Activated CD4-positive, alpha-beta T cell treated with anti-CD3 and anti-CD28 coated beads for 36 hours (primary cell): ENCODE measurements at regions not wholly inside any gene's neighbourhood (a gene's known extent, or its start where the extent isn't known, plus 50 kb on each side); places are given as distances from the start of the nearest gene placed in this dataset.
A peak's percentile ranks its signal among the peaks of the same experiment; 100 is the strongest.

ENCODE experiments used
- ATAC-seq: fragments of 200-7000 bp; cut with Tn5 transposase; one replicate; pipeline ENCODE4 v1.10.0; 2021; ENCODE audit warnings: mild to moderate bottlenecking, moderate library complexity
- CTCF ChIA-PET: fragments of 350-600 bp; sonication (Branson Sonifier 250); formaldehyde crosslinking; loops from one replicate; lab custom pipeline; 2021; ENCODE audit warnings: antibody characterized with exemption; lab: Charles Lee
- POLR2A ChIA-PET: fragments of 350-600 bp; sonication (Branson Sonifier 250); formaldehyde crosslinking; loops from one replicate; lab custom pipeline; 2021; ENCODE audit warnings: antibody characterized with exemption, inconsistent platforms; lab: Charles Lee
- DNase-seq: peaks from one replicate; pipeline ENCODE4 v3.0.0-alpha.2; 2020
- H3K27ac Mint-ChIP-seq: one replicate; pipeline ENCODE4 v1.8.0; 2021; ENCODE audit warnings: mixed read lengths
- H3K27me3 Mint-ChIP-seq: one replicate; pipeline ENCODE4 v1.8.0; 2021; ENCODE audit warnings: mixed read lengths
- H3K36me3 Mint-ChIP-seq: one replicate; pipeline ENCODE4 v1.8.0; 2021; ENCODE audit warnings: low read depth, mixed read lengths
- H3K4me1 Mint-ChIP-seq: one replicate; pipeline ENCODE4 v1.8.0; 2021; ENCODE audit warnings: mixed read lengths
- H3K4me3 Mint-ChIP-seq: one replicate; pipeline ENCODE4 v1.8.0; 2021; ENCODE audit warnings: mild to moderate bottlenecking, moderate library complexity, mixed read lengths
- H3K9me3 Mint-ChIP-seq: one replicate; pipeline ENCODE4 v1.8.0; 2021; ENCODE audit warnings: low read depth, mixed read lengths
- intact Hi-C, 2 experiments: fragments of 100-400 bp; cut with DNase I in 1 of 2; cut with micrococcal nuclease in 1 of 2; formaldehyde crosslinking; loops; one replicate each; pipeline versions ENCODE4 v1.14.2 to v1.15.1; 2022 to 2024; cut with DNase I, micrococcal nuclease

GRCh38 chr12:23197266-23197665, 572.3 kb downstream of the ETNK1 start:
- Mint-ChIP-seq H3K4me3 (no peak overlapping the region), H3K36me3 (no peaks in the 10 kb centered on the region), H3K4me1 (no peaks in the 10 kb centered on the region), H3K27me3 (peaks cover 5% of the 10 kb centered on the region), H3K9me3 (no peaks in the 10 kb centered on the region), H3K27ac (no peak overlapping the region)
- intact Hi-C loops, result no loop called here
- ATAC-seq, result no peak
- CTCF ChIA-PET, result no interaction called here
- POLR2A ChIA-PET, result no interaction called here
- no peak for DNase-seq

- ATAC-seq, result no peak
- no peaks in the 10 kb centered on the region for H3K36me3 Mint-ChIP-seq
- DNase-seq, result no peak
- H3K27me3 Mint-ChIP-seq, result peaks cover 5% of the 10 kb centered on the region
- H3K9me3 Mint-ChIP-seq, result no peaks in the 10 kb centered on the region
- ChIA-PET CTCF (interaction anchor here (1.2 kb wide), 1 partner anchor 19 kb away, joined by 3 read pairs; no protein-coding TSS in a partner anchor), POLR2A (no interaction called here)
- no peak overlapping the region for H3K27ac Mint-ChIP-seq
- no peak overlapping the region for H3K4me3 Mint-ChIP-seq
- no peaks in the 10 kb centered on the region for H3K4me1 Mint-ChIP-seq
- intact Hi-C loops, result loop anchor here in 1 of 2 experiments (10.0 kb wide), 1 partner anchor 1952 kb away; no protein-coding TSS in a partner anchor
These were observed 577.8 kb downstream of the ETNK1 start for GRCh38 chr12:23202728-23203127.

GRCh38 chr12:23204933-23205778, 580.2 kb downstream of the ETNK1 start:
- intact Hi-C loops, result loop anchor here (1.0 to 10.0 kb wide), 4 partner anchors 1576 to 1950 kb away; no protein-coding TSS in a partner anchor
- DNase-seq (no peak), ATAC-seq (peak; percentile 51)
- H3K27me3 Mint-ChIP-seq, result peaks cover 5% of the 10 kb centered on the region
- H3K4me3 Mint-ChIP-seq, result no peak overlapping the region
- POLR2A ChIA-PET, result no interaction called here
- no peaks in the 10 kb centered on the region for H3K4me1 Mint-ChIP-seq
- CTCF ChIA-PET, result interaction anchor here (0.6 to 2.3 kb wide), 8 partner anchors 8 to 1632 kb away, joined by 3 to 8 read pairs (median 3); no protein-coding TSS in a partner anchor
- H3K9me3 Mint-ChIP-seq, result no peaks in the 10 kb centered on the region
- H3K27ac Mint-ChIP-seq, result no peak overlapping the region
- H3K36me3 Mint-ChIP-seq, result no peaks in the 10 kb centered on the region

- H3K27me3 Mint-ChIP-seq, result no peaks in the 10 kb centered on the region
- H3K4me1 Mint-ChIP-seq, result no peaks in the 10 kb centered on the region
- ChIA-PET CTCF (no interaction called here), POLR2A (no interaction called here)
- ATAC-seq (no peak), DNase-seq (no peak)
- intact Hi-C loops, result loop anchor here in 1 of 2 experiments (10.0 kb wide), 1 partner anchor 1945 kb away; no protein-coding TSS in a partner anchor
- H3K4me3 Mint-ChIP-seq, result no peak overlapping the region
- peaks cover under 1% of the 10 kb centered on the region for H3K9me3 Mint-ChIP-seq
- H3K27ac Mint-ChIP-seq, result no peak overlapping the region
- no peaks in the 10 kb centered on the region for H3K36me3 Mint-ChIP-seq
These were observed 584.8 kb downstream of the ETNK1 start for GRCh38 chr12:23209793-23210192.

- ChIA-PET POLR2A (no interaction called here), CTCF (no interaction called here)
- intact Hi-C loops, result no loop called here
- no peaks in the 10 kb centered on the region for H3K4me1 Mint-ChIP-seq
- DNase-seq, result no peak
- H3K27me3 Mint-ChIP-seq, result no peaks in the 10 kb centered on the region
- ATAC-seq, result no peak
- H3K4me3 Mint-ChIP-seq, result no peak overlapping the region
- no peak overlapping the region for H3K27ac Mint-ChIP-seq
- no peaks in the 10 kb centered on the region for H3K36me3 Mint-ChIP-seq
- H3K9me3 Mint-ChIP-seq, result peaks cover 8% of the 10 kb centered on the region
These were observed 585.6 kb downstream of the ETNK1 start for GRCh38 chr12:23210573-23210972.

GRCh38 chr12:23211384-23212320, 586.7 kb downstream of the ETNK1 start:
- DNase-seq (no peak), ATAC-seq (no peak)
- Mint-ChIP-seq H3K9me3 (peaks cover 12% of the 10 kb centered on the region), H3K27ac (no peak overlapping the region), H3K36me3 (no peaks in the 10 kb centered on the region), H3K4me1 (no peaks in the 10 kb centered on the region), H3K4me3 (no peak overlapping the region), H3K27me3 (no peaks in the 10 kb centered on the region)
- POLR2A ChIA-PET, result no interaction called here
- CTCF ChIA-PET, result no interaction called here
- intact Hi-C loops, result no loop called here

GRCh38 chr12:23217158-23217557, 592.2 kb downstream of the ETNK1 start:
- no peak overlapping the region for H3K4me3 Mint-ChIP-seq
- peaks cover 3% of the 10 kb centered on the region for H3K27me3 Mint-ChIP-seq
- ATAC-seq, result no peak
- intact Hi-C loops, result no loop called here
- peaks cover 18% of the 10 kb centered on the region for H3K9me3 Mint-ChIP-seq
- H3K4me1 Mint-ChIP-seq, result no peaks in the 10 kb centered on the region
- DNase-seq, result no peak
- ChIA-PET POLR2A (no interaction called here), CTCF (no interaction called here)
- no peaks in the 10 kb centered on the region for H3K36me3 Mint-ChIP-seq
- no peak overlapping the region for H3K27ac Mint-ChIP-seq

GRCh38 chr12:23217667-23218066, 592.7 kb downstream of the ETNK1 start:
- ATAC-seq, result no peak
- Mint-ChIP-seq H3K36me3 (no peaks in the 10 kb centered on the region), H3K9me3 (peaks cover 18% of the 10 kb centered on the region), H3K27me3 (peaks cover 3% of the 10 kb centered on the region), H3K4me3 (no peak overlapping the region), H3K27ac (no peak overlapping the region), H3K4me1 (no peaks in the 10 kb centered on the region)
- no peak for DNase-seq
- ChIA-PET CTCF (no interaction called here), POLR2A (no interaction called here)
- intact Hi-C loops, result no loop called here

- POLR2A ChIA-PET, result no interaction called here
- no peak overlapping the region for H3K4me3 Mint-ChIP-seq
- intact Hi-C loops, result no loop called here
- DNase-seq (no peak), ATAC-seq (no peak)
- H3K27me3 Mint-ChIP-seq, result peaks cover 3% of the 10 kb centered on the region
- H3K4me1 Mint-ChIP-seq, result no peaks in the 10 kb centered on the region
- H3K36me3 Mint-ChIP-seq, result no peaks in the 10 kb centered on the region
- CTCF ChIA-PET, result interaction anchor here (1.2 kb wide), 1 partner anchor 15 kb away, joined by 4 read pairs; no protein-coding TSS in a partner anchor
- H3K9me3 Mint-ChIP-seq, result peaks cover 7% of the 10 kb centered on the region
- no peak overlapping the region for H3K27ac Mint-ChIP-seq
These were observed 596.1 kb downstream of the ETNK1 start for GRCh38 chr12:23221066-23221465.

GRCh38 chr12:23221926-23222325, 597.0 kb downstream of the ETNK1 start:
- Mint-ChIP-seq H3K4me1 (no peaks in the 10 kb centered on the region), H3K27ac (no peak overlapping the region), H3K9me3 (peaks cover 6% of the 10 kb centered on the region), H3K36me3 (no peaks in the 10 kb centered on the region), H3K4me3 (no peak overlapping the region), H3K27me3 (peaks cover 3% of the 10 kb centered on the region)
- intact Hi-C loops, result no loop called here
- DNase-seq, result no peak
- ChIA-PET POLR2A (no interaction called here), CTCF (interaction anchor here (1.2 kb wide), 1 partner anchor 16 kb away, joined by 4 read pairs; no protein-coding TSS in a partner anchor)
- no peak for ATAC-seq

GRCh38 chr12:23222801-23223200, 597.8 kb downstream of the ETNK1 start:
- Mint-ChIP-seq H3K27ac (no peak overlapping the region), H3K9me3 (peaks cover 2% of the 10 kb centered on the region), H3K4me3 (no peak overlapping the region), H3K4me1 (no peaks in the 10 kb centered on the region), H3K36me3 (no peaks in the 10 kb centered on the region), H3K27me3 (peaks cover 3% of the 10 kb centered on the region)
- ChIA-PET CTCF (interaction anchor here (0.6 kb wide), 1 partner anchor 507 kb away, joined by 3 read pairs; no protein-coding TSS in a partner anchor), POLR2A (no interaction called here)
- DNase-seq, result no peak
- no peak for ATAC-seq
- intact Hi-C loops, result no loop called here
